ENCODE measurements at regions not wholly inside any gene's neighbourhood (a gene's known extent, or its start where the extent isn't known, plus 50 kb on each side); places are given as distances from the start of the nearest gene placed in this dataset.

- Mint-ChIP-seq H3K27me3 (ENCODE audit: insufficient read depth, unreplicated experiment) (no peaks in the 10 kb centered on the region), H3K27ac (ENCODE audit: unreplicated experiment) (peak overlapping the region; percentile 94), H3K4me1 (ENCODE audit: low read depth, unreplicated experiment) (peaks cover 33% of the 10 kb centered on the region), H3K9me3 (ENCODE audit: unreplicated experiment) (no peaks in the 10 kb centered on the region), H3K36me3 (ENCODE audit: insufficient read depth, unreplicated experiment) (peaks cover 15% of the 10 kb centered on the region), H3K4me3 (ENCODE audit: unreplicated experiment) (no peak overlapping the region)
- no peaks in the 10 kb centered on the region for H3K36me3 ChIP-seq (ENCODE audit: control insufficient read depth, insufficient read depth, low read length)
- no TSS peak for BruUV-seq (replicated peaks)
- ChIA-PET CTCF (interaction anchor here (0.6 kb wide), 1 partner anchor 188 kb away, joined by 3 read pairs; no protein-coding TSS in a partner anchor), POLR2A (no interaction called here)
- no peaks in the 10 kb centered on the region for H3K27me3 ChIP-seq (replicated peaks; ENCODE audit: control insufficient read depth, insufficient read depth, low read length)
- no peak overlapping the region for H3K4me3 ChIP-seq (ENCODE audit: low read depth, low read length)
- H3K4me1 ChIP-seq: peaks cover 30% of the 10 kb centered on the region
- TF ChIP-seq CTCF (IDR thresholded peaks at IDR 0.05; ENCODE audit: insufficient read depth in 1 of 2, low read depth in 1 of 2, low read length in 1 of 2, severe bottlenecking in 1 of 2, unreplicated experiment in 1 of 2): no peak
- intact Hi-C loops (cut with micrococcal nuclease; ENCODE audit: unreplicated experiment): loop anchor here (1.0 to 5.0 kb wide), 2 partner anchors 132 to 203 kb away; no protein-coding TSS in a partner anchor
- H3K9me3 ChIP-seq: peaks cover 6% of the 10 kb centered on the region; the same call in 1 of the 2 replicates
- peak in 1 of 2 experiments; percentile 25 for DNase-seq
These were observed 60.8 kb upstream of the EEA1 start for GRCh38 chr12:92989715-92990484.

- Mint-ChIP-seq H3K27me3 (ENCODE audit: insufficient read depth, unreplicated experiment) (no peaks in the 10 kb centered on the region), H3K9me3 (ENCODE audit: unreplicated experiment) (no peaks in the 10 kb centered on the region), H3K27ac (ENCODE audit: unreplicated experiment) (no peak overlapping the region), H3K36me3 (ENCODE audit: insufficient read depth, unreplicated experiment) (peaks cover 15% of the 10 kb centered on the region), H3K4me3 (ENCODE audit: unreplicated experiment) (no peak overlapping the region), H3K4me1 (ENCODE audit: low read depth, unreplicated experiment) (peaks cover 33% of the 10 kb centered on the region)
- POLR2A ChIA-PET: no interaction called here
- no peak for TF ChIP-seq CTCF (IDR thresholded peaks at IDR 0.05; ENCODE audit: insufficient read depth in 1 of 2, low read depth in 1 of 2, low read length in 1 of 2, severe bottlenecking in 1 of 2, unreplicated experiment in 1 of 2)
- DNase-seq: no peak
- Histone ChIP-seq H3K4me1 (peaks cover 30% of the 10 kb centered on the region), H3K36me3 (ENCODE audit: control insufficient read depth, insufficient read depth, low read length) (no peaks in the 10 kb centered on the region), H3K4me3 (ENCODE audit: low read depth, low read length) (no peak overlapping the region), H3K27me3 (replicated peaks; ENCODE audit: control insufficient read depth, insufficient read depth, low read length) (no peaks in the 10 kb centered on the region), H3K9me3 (peaks cover 6% of the 10 kb centered on the region; the same call in 1 of the 2 replicates)
- no TSS peak for BruUV-seq (replicated peaks)
- intact Hi-C loops (cut with micrococcal nuclease; ENCODE audit: unreplicated experiment): no loop called here
- CTCF ChIA-PET: no interaction called here
These were observed 62.0 kb upstream of the EEA1 start for GRCh38 chr12:92991134-92991533.

GRCh38 chr12:92992041-92992440 lies 62.9 kb upstream of the EEA1 start:
- Mint-ChIP-seq H3K9me3 (ENCODE audit: unreplicated experiment) (no peaks in the 10 kb centered on the region), H3K27me3 (ENCODE audit: insufficient read depth, unreplicated experiment) (no peaks in the 10 kb centered on the region), H3K27ac (ENCODE audit: unreplicated experiment) (no peak overlapping the region), H3K4me1 (ENCODE audit: low read depth, unreplicated experiment) (peaks cover 30% of the 10 kb centered on the region), H3K36me3 (ENCODE audit: insufficient read depth, unreplicated experiment) (peaks cover 15% of the 10 kb centered on the region), H3K4me3 (ENCODE audit: unreplicated experiment) (no peak overlapping the region)
- ChIA-PET POLR2A (no interaction called here), CTCF (no interaction called here)
- Histone ChIP-seq H3K9me3 (peaks cover 6% of the 10 kb centered on the region; the same call in 1 of the 2 replicates), H3K4me1 (peaks cover 30% of the 10 kb centered on the region), H3K36me3 (ENCODE audit: control insufficient read depth, insufficient read depth, low read length) (no peaks in the 10 kb centered on the region), H3K27me3 (replicated peaks; ENCODE audit: control insufficient read depth, insufficient read depth, low read length) (no peaks in the 10 kb centered on the region), H3K4me3 (ENCODE audit: low read depth, low read length) (no peak overlapping the region)
- TF ChIP-seq CTCF (IDR thresholded peaks at IDR 0.05; ENCODE audit: insufficient read depth in 1 of 2, low read depth in 1 of 2, low read length in 1 of 2, severe bottlenecking in 1 of 2, unreplicated experiment in 1 of 2): no peak
- no peak for DNase-seq
- no TSS peak for BruUV-seq (replicated peaks)
- intact Hi-C loops (cut with micrococcal nuclease; ENCODE audit: unreplicated experiment): no loop called here

Data from Caco-2 (cell line).